MM.1S (cell line): ENCODE measurements at regions not wholly inside any gene's neighbourhood (a gene's known extent, or its start where the extent isn't known, plus 50 kb on each side); places are given as distances from the start of the nearest gene placed in this dataset.

Experiments used
- EZH2 ChIP-seq: fragments of 300-600 bp; sonication (generic); optimal IDR thresholded peaks from 2 replicates; pipeline ENCODE3; 2017; ENCODE audit warnings: low read depth, mild to moderate bottlenecking, antibody characterized with exemption, low read length, mixed read lengths
- EZH2phosphoT487 ChIP-seq: fragments of 300-600 bp; sonication (generic); IDR thresholded peaks from 2 replicates; pipeline ENCODE4 v1.6.1; 2018; ENCODE audit warnings: antibody characterized with exemption, low read length
- TF ChIP-seq, protein P1 (sequence below): fragments of 300-600 bp; sonication (generic); IDR thresholded peaks from 2 replicates; pipeline ENCODE4 v1.5.1; 2016; ENCODE audit warnings: antibody characterized with exemption, low read length, mixed read lengths

DNA sequence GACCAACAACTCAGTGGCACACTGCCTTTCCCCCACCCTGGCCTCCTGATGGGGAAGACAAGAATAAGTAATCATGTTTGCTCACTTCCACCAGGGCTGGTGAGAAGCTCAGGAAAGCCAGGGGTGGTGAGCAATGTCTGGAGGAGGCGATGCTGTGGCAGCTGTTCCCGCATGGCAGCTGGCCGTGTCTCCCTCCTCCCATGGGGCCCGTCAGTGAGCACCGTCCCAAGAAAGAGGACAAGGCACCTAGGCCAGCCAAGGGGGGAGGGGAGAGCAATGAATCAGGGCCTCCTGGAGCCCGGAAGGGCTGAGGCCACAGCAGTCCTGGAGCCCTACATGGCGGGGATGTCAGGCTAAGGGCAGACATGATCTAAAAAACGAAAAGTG, 69.2 kb upstream of the INSIG1 start:
- TF ChIP-seq, protein P1, sequence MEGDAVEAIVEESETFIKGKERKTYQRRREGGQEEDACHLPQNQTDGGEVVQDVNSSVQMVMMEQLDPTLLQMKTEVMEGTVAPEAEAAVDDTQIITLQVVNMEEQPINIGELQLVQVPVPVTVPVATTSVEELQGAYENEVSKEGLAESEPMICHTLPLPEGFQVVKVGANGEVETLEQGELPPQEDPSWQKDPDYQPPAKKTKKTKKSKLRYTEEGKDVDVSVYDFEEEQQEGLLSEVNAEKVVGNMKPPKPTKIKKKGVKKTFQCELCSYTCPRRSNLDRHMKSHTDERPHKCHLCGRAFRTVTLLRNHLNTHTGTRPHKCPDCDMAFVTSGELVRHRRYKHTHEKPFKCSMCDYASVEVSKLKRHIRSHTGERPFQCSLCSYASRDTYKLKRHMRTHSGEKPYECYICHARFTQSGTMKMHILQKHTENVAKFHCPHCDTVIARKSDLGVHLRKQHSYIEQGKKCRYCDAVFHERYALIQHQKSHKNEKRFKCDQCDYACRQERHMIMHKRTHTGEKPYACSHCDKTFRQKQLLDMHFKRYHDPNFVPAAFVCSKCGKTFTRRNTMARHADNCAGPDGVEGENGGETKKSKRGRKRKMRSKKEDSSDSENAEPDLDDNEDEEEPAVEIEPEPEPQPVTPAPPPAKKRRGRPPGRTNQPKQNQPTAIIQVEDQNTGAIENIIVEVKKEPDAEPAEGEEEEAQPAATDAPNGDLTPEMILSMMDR, result no peak
- no peak for TF ChIP-seq EZH2
- no peak for TF ChIP-seq EZH2phosphoT487
